HEK293 (cell line): ENCODE measurements at regions not wholly inside any gene's neighbourhood (a gene's known extent, or its start where the extent isn't known, plus 50 kb on each side); places are given as distances from the start of the nearest gene placed in this dataset.

Experiments
- CTCF ChIP-seq: fragments of 450-650 bp; formaldehyde crosslinking; IDR thresholded peaks from 2 replicates; pipeline ENCODE4 v1.5.1; 2016; ENCODE audit warnings: missing biosample characterization, missing genetic modification characterization
- FEZF1 ChIP-seq: fragments of 450-650 bp; formaldehyde crosslinking; IDR thresholded peaks from 2 replicates; pipeline ENCODE4 v1.5.1; 2016; ENCODE audit warnings: missing biosample characterization, missing genetic modification characterization
- IKZF3 ChIP-seq: fragments of 450-650 bp; IDR thresholded peaks from 2 replicates; pipeline ENCODE4 v1.5.0; 2018; ENCODE audit warnings: missing biosample characterization, mild to moderate bottlenecking, missing genetic modification characterization, moderate library complexity
- PATZ1 ChIP-seq: fragments of 450-650 bp; formaldehyde crosslinking; IDR thresholded peaks from 2 replicates; pipeline ENCODE4 v1.5.1; 2016; ENCODE audit warnings: missing biosample characterization, missing genetic modification characterization
- PRDM1 ChIP-seq: fragments of 450-650 bp; formaldehyde crosslinking; IDR thresholded peaks from 2 replicates; pipeline ENCODE4; 2016; ENCODE audit warnings: missing biosample characterization, missing genetic modification characterization
- ZBTB8A ChIP-seq: fragments of 450-650 bp; formaldehyde crosslinking; IDR thresholded peaks from 2 replicates; pipeline ENCODE4 v1.5.1; 2016; ENCODE audit warnings: missing biosample characterization, missing genetic modification characterization
- ZNF10 ChIP-seq: fragments of 450-650 bp; formaldehyde crosslinking; IDR thresholded peaks from 2 replicates; pipeline ENCODE4 v1.5.1; 2017; ENCODE audit warnings: missing biosample characterization, missing genetic modification characterization
- ZNF114 ChIP-seq: fragments of 450-650 bp; formaldehyde crosslinking; IDR thresholded peaks from 2 replicates; pipeline ENCODE4 v1.5.0; 2017; ENCODE audit warnings: missing biosample characterization, missing genetic modification characterization
- ZNF146 ChIP-seq: fragments of 450-650 bp; formaldehyde crosslinking; IDR thresholded peaks from 2 replicates; pipeline ENCODE4 v1.5.1; 2016; ENCODE audit warnings: missing biosample characterization, missing genetic modification characterization
- ZNF157 ChIP-seq: fragments of 450-650 bp; formaldehyde crosslinking; IDR thresholded peaks from 2 replicates; pipeline ENCODE4 v1.5.1; 2016; ENCODE audit warnings: missing biosample characterization, missing genetic modification characterization
- ZNF16 ChIP-seq: fragments of 450-650 bp; formaldehyde crosslinking; IDR thresholded peaks from 2 replicates; pipeline ENCODE4 v1.5.1; 2016; ENCODE audit warnings: low read depth, missing biosample characterization, missing genetic modification characterization
- ZNF169 ChIP-seq: fragments of 450-650 bp; formaldehyde crosslinking; IDR thresholded peaks from 2 replicates; pipeline ENCODE4 v1.5.1; 2016; ENCODE audit warnings: missing biosample characterization, missing genetic modification characterization
- ZNF2 ChIP-seq: fragments of 450-650 bp; formaldehyde crosslinking; IDR thresholded peaks from 2 replicates; pipeline ENCODE4 v1.5.1; 2016; ENCODE audit warnings: missing biosample characterization, missing genetic modification characterization
- ZNF221 ChIP-seq: fragments of 450-650 bp; formaldehyde crosslinking; IDR thresholded peaks from 2 replicates; pipeline ENCODE4 v1.5.1; 2017; ENCODE audit warnings: missing biosample characterization, missing genetic modification characterization, borderline replicate concordance
- ZNF292 ChIP-seq: fragments of 450-650 bp; formaldehyde crosslinking; IDR thresholded peaks from 2 replicates; pipeline ENCODE4 v1.5.1; 2016; ENCODE audit warnings: low read depth, missing biosample characterization, missing genetic modification characterization, borderline replicate concordance
- ZNF488 ChIP-seq: fragments of 450-650 bp; formaldehyde crosslinking; IDR thresholded peaks from 2 replicates; pipeline ENCODE4 v1.5.1; 2016; ENCODE audit warnings: missing biosample characterization, missing genetic modification characterization
- ZNF521 ChIP-seq: fragments of 450-650 bp; formaldehyde crosslinking; IDR thresholded peaks from 2 replicates; pipeline ENCODE4 v1.5.1; 2017; ENCODE audit warnings: missing biosample characterization, mild to moderate bottlenecking, missing genetic modification characterization
- ZNF571 ChIP-seq: fragments of 450-650 bp; formaldehyde crosslinking; IDR thresholded peaks from 2 replicates; pipeline ENCODE4 v1.5.0; 2017; ENCODE audit warnings: missing biosample characterization, missing genetic modification characterization
- ZNF610 ChIP-seq: fragments of 450-650 bp; formaldehyde crosslinking; IDR thresholded peaks from 2 replicates; pipeline ENCODE4 v1.5.1; 2016; ENCODE audit warnings: missing biosample characterization, missing genetic modification characterization, borderline replicate concordance
- ZNF623 ChIP-seq: fragments of 450-650 bp; formaldehyde crosslinking; IDR thresholded peaks from 2 replicates; pipeline ENCODE4 v1.5.1; 2016; ENCODE audit warnings: missing biosample characterization, missing genetic modification characterization
- ZNF626 ChIP-seq: fragments of 450-650 bp; sonication (Bioruptor Pico); formaldehyde crosslinking; IDR thresholded peaks from 2 replicates; pipeline ENCODE4 v1.5.1; 2018; ENCODE audit warnings: missing biosample characterization, missing genetic modification characterization, inconsistent platforms
- ZNF658 ChIP-seq: fragments of 450-650 bp; formaldehyde crosslinking; IDR thresholded peaks from 2 replicates; pipeline ENCODE4; 2016; ENCODE audit warnings: missing biosample characterization, missing genetic modification characterization
- ZNF692 ChIP-seq: fragments of 450-650 bp; formaldehyde crosslinking; IDR thresholded peaks from 2 replicates; pipeline ENCODE4 v1.5.1; 2016; ENCODE audit warnings: missing biosample characterization, missing genetic modification characterization
- ZNF776 ChIP-seq: fragments of 450-650 bp; formaldehyde crosslinking; IDR thresholded peaks from 2 replicates; pipeline ENCODE4 v1.5.0; 2017; ENCODE audit warnings: missing biosample characterization, missing genetic modification characterization, borderline replicate concordance
- ZNF785 ChIP-seq: fragments of 450-650 bp; formaldehyde crosslinking; IDR thresholded peaks from 2 replicates; pipeline ENCODE4 v1.5.1; 2016; ENCODE audit warnings: missing biosample characterization, missing genetic modification characterization
- ZNF830 ChIP-seq: fragments of 450-650 bp; IDR thresholded peaks from 2 replicates; pipeline ENCODE4 v1.5.0; 2018; ENCODE audit warnings: missing biosample characterization, missing genetic modification characterization, low read depth, mild to moderate bottlenecking, moderate library complexity
- TF ChIP-seq, protein P1 (sequence below): fragments of 450-650 bp; formaldehyde crosslinking; IDR thresholded peaks from 2 replicates; pipeline ENCODE4 v1.5.1; 2016; ENCODE audit warnings: missing biosample characterization, missing genetic modification characterization
- TF ChIP-seq, protein P2 (sequence below): fragments of 450-650 bp; formaldehyde crosslinking; IDR thresholded peaks from 2 replicates; pipeline ENCODE4 v1.5.0; 2017; ENCODE audit warnings: missing biosample characterization, missing genetic modification characterization, borderline replicate concordance

DNA sequence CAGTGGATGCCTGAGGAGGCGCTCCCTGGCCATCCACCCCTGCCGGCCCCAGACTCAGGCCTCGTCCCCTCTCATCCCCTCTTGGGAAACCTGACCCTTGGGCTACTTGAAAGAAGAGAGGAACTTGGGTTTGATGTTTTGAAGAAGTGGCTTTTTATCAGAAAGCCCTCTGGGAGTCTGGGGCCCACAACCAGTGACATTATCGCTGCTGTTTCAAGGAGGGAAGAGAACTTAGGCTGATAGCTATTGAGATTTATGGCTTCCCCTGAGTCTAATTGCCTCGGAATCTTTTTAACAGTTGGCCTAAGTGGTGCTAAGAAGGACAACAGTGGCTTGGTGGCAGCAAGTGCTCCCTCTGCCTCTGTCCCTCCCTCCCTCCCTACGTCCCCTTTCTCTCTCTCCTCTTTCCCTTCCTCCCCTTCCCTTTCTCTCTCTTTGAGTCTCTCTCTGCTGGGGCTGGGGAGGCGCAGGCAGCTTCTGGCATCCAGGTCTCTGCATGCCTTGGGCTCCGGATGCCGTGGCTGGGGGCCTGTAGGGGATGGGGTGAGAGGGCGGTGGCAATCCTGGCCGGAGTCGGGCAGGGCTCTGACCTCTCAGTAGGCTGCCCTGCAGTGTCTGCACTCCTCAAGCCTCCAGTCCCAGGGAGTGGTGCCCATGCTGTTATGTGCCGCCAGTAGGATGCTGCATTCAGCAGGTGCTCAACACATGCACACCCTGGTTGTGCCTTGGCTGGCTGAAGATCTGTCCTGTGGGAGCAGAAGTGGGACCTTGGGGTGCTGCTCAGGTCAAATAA lies 49.6 kb upstream of the RXRA start (continued):
- TF ChIP-seq PATZ1 (tag by site-specific recombination) (no peak), ZNF146 (tag by site-specific recombination) (no peak), ZNF692 (tag by site-specific recombination) (peak; percentile 94), IKZF3 (tag by site-specific recombination) (0 out of 2 replicates have a peak, but pooled peaks have one; percentile 24), ZNF488 (tag by site-specific recombination) (no peak), ZNF16 (tag by site-specific recombination) (no peak), ZNF610 (no peak), FEZF1 (tag by site-specific recombination) (peak; percentile 54), ZNF2 (tag by site-specific recombination) (no peak), ZNF571 (tag by site-specific recombination) (no peak), ZNF157 (tag by site-specific recombination) (no peak), ZNF292 (tag by site-specific recombination) (no peak), ZNF521 (tag by site-specific recombination) (no peak), PRDM1 (tag by site-specific recombination) (no peak; the same call in 1 of the 2 replicates), ZNF10 (no peak), ZNF830 (tag by site-specific recombination) (no peak), ZNF114 (tag by site-specific recombination) (no peak), ZBTB8A (tag by site-specific recombination) (peak; percentile 33; the same call in 1 of the 2 replicates), ZNF626 (tag by site-specific recombination) (no peak), ZNF658 (no peak), CTCF (tag by site-specific recombination) (no peak), ZNF169 (tag by site-specific recombination) (no peak), ZNF776 (no peak), ZNF221 (tag by site-specific recombination) (no peak), ZNF785 (tag by site-specific recombination) (no peak), ZNF623 (no peak)
- TF ChIP-seq, protein P1, sequence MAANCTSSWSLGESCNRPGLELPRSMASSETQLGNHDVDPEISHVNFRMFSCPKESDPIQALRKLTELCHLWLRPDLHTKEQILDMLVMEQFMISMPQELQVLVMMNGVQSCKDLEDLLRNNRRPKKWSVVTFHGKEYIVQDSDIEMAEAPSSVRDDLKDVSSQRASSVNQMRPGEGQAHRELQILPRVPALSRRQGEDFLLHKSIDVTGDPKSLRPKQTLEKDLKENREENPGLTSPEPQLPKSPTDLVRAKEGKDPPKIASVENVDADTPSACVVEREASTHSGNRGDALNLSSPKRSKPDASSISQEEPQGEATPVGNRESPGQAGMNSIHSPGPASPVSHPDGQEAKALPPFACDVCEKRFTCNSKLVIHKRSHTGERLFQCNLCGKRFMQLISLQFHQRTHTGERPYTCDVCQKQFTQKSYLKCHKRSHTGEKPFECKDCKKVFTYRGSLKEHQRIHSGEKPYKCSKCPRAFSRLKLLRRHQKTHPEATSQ (tag by site-specific recombination) = no peak
- TF ChIP-seq, protein P2, sequence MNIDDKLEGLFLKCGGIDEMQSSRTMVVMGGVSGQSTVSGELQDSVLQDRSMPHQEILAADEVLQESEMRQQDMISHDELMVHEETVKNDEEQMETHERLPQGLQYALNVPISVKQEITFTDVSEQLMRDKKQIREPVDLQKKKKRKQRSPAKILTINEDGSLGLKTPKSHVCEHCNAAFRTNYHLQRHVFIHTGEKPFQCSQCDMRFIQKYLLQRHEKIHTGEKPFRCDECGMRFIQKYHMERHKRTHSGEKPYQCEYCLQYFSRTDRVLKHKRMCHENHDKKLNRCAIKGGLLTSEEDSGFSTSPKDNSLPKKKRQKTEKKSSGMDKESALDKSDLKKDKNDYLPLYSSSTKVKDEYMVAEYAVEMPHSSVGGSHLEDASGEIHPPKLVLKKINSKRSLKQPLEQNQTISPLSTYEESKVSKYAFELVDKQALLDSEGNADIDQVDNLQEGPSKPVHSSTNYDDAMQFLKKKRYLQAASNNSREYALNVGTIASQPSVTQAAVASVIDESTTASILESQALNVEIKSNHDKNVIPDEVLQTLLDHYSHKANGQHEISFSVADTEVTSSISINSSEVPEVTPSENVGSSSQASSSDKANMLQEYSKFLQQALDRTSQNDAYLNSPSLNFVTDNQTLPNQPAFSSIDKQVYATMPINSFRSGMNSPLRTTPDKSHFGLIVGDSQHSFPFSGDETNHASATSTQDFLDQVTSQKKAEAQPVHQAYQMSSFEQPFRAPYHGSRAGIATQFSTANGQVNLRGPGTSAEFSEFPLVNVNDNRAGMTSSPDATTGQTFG (tag by site-specific recombination) = no peak
